ENCODE measurements at regions not wholly inside any gene's neighbourhood (a gene's known extent, or its start where the extent isn't known, plus 50 kb on each side); places are given as distances from the start of the nearest gene placed in this dataset.

DNA sequence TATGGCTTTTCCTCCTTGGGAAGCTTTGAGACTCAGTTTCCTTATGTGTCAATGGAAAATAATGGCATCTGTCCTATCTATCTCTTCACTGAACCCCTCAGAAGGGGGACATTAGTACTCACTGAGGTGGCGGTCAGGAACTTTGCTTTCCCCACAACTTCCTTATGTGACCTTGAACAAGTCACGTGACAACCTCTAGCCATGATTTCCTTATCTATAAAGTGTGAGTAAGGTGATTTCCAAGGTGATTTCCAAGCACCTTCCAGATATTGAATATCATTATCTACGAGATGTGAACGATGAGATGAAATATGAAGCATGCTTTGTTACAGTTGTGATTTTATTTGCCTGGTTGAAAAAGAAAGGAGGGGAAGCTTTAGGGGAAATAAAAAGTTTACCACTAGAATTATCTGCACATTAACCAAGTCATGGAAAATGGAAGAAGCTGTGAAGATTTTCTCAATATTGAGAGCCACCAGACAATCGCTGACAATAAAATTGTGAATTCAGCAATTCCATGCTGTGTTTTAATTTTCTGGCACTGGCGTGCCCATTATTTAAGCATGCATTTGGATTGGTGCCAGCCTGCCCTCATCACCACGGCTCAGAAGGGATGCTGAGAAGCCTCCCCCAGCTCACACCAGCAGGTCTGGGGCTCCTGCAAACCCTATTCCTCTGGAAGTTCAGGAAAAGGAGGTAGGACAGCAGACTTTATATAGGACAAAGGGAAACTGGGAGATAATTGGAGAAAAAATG, 255.3 kb downstream of the CD83 start:
- ChIA-PET CTCF (no interaction called here), POLR2A (no interaction called here), RAD21 (ENCODE audit: low non-redundant PET in 1 of 2, low total read pairs in 2 of 2, uncharacterized antibody in 2 of 2, unreplicated experiment in 2 of 2) (no interaction called here)
- Histone ChIP-seq H3K36me3 (ENCODE audit: control insufficient read depth in 1 of 2, insufficient read depth in 2 of 2, low read length in 2 of 2) (no peaks in the 10 kb centered on the region), H3K4me3 (replicated peaks in 1 of 2; ENCODE audit: low read depth in 1 of 2, low read length in 2 of 2) (no peak overlapping the region), H3K27ac (ENCODE audit: low read depth, low read length) (no peak overlapping the region), H3K9me2 (ENCODE audit: insufficient read depth) (no peaks in the 10 kb centered on the region), H3K9me3 (ENCODE audit: control insufficient read depth in 1 of 2, insufficient read depth in 1 of 2, low read depth in 1 of 2, low read length in 2 of 2) (no peaks in the 10 kb centered on the region), H3K27me3 (ENCODE audit: insufficient read depth, low read length) (no peaks in the 10 kb centered on the region), H2AFZ (ENCODE audit: low read depth, low read length, poor library complexity, severe bottlenecking) (no peak overlapping the region), H4K20me1 (ENCODE audit: insufficient read depth) (no peaks in the 10 kb centered on the region), H3K4me1 (ENCODE audit: control insufficient read depth in 1 of 2, insufficient read depth in 2 of 2, low read length in 2 of 2) (no peaks in the 10 kb centered on the region), H3K4me2 (ENCODE audit: low read length) (no peak overlapping the region), H3K79me2 (ENCODE audit: insufficient read depth, low read length) (no peaks in the 10 kb centered on the region), H3K9ac (ENCODE audit: low read length) (no peak overlapping the region)
- TF ChIP-seq YY1 (IDR thresholded peaks at IDR 0.05; ENCODE audit: extremely low read depth, insufficient replicate concordance, low read depth, low read length): no peak
- TF ChIP-seq CEBPB (IDR thresholded peaks at IDR 0.05; ENCODE audit: low read depth): no peak
- TF ChIP-seq ELF1 (IDR thresholded peaks at IDR 0.05; ENCODE audit: borderline replicate concordance, low read depth): no peak
- TF ChIP-seq, protein P1, sequence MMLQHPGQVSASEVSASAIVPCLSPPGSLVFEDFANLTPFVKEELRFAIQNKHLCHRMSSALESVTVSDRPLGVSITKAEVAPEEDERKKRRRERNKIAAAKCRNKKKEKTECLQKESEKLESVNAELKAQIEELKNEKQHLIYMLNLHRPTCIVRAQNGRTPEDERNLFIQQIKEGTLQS (IDR thresholded peaks at IDR 0.05): no peak
- no peak for TF ChIP-seq JUND (IDR thresholded peaks at IDR 0.05)
- TF ChIP-seq SRF (IDR thresholded peaks at IDR 0.05; ENCODE audit: low read depth): no peak
- no peak for TF ChIP-seq SP1 (IDR thresholded peaks at IDR 0.05; ENCODE audit: low read depth)
- TF ChIP-seq EZH2phosphoT487 (IDR thresholded peaks at IDR 0.05; ENCODE audit: borderline replicate concordance): no peak
- no peak for TF ChIP-seq FOSL1 (IDR thresholded peaks at IDR 0.05; ENCODE audit: low read depth)
- no peak for TF ChIP-seq MAX (IDR thresholded peaks at IDR 0.05)
- TF ChIP-seq, protein P2, sequence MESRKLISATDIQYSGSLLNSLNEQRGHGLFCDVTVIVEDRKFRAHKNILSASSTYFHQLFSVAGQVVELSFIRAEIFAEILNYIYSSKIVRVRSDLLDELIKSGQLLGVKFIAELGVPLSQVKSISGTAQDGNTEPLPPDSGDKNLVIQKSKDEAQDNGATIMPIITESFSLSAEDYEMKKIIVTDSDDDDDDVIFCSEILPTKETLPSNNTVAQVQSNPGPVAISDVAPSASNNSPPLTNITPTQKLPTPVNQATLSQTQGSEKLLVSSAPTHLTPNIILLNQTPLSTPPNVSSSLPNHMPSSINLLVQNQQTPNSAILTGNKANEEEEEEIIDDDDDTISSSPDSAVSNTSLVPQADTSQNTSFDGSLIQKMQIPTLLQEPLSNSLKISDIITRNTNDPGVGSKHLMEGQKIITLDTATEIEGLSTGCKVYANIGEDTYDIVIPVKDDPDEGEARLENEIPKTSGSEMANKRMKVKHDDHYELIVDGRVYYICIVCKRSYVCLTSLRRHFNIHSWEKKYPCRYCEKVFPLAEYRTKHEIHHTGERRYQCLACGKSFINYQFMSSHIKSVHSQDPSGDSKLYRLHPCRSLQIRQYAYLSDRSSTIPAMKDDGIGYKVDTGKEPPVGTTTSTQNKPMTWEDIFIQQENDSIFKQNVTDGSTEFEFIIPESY (IDR thresholded peaks at IDR 0.05; ENCODE audit: extremely low read depth, insufficient replicate concordance, low read length): no peak
- TF ChIP-seq ZNF274 (IDR thresholded peaks at IDR 0.05; ENCODE audit: low read depth, low read length): no peak
- TF ChIP-seq EZH2 (IDR thresholded peaks at IDR 0.05): no peak
- TF ChIP-seq EGR1 (IDR thresholded peaks at IDR 0.05; ENCODE audit: low read depth): no peak
- TF ChIP-seq CBX3 (IDR thresholded peaks at IDR 0.05; ENCODE audit: low read depth): no peak
- no peak for TF ChIP-seq RAD21 (IDR thresholded peaks at IDR 0.05; ENCODE audit: low read depth)
- TF ChIP-seq TCF7L2 (IDR thresholded peaks at IDR 0.05; ENCODE audit: borderline replicate concordance, extremely low read depth, insufficient read depth, insufficient read length): no peak
- no peak for DNase-seq (ENCODE audit: low read depth, low spot score)
- intact Hi-C loops (cut with micrococcal nuclease): no loop called here
- no peak for ATAC-seq
- BruUV-seq (replicated peaks): no TSS peak

All from HCT116 (cell line).